HG02884 (cell line): ENCODE measurements at regions not wholly inside any gene's neighbourhood (a gene's known extent, or its start where the extent isn't known, plus 50 kb on each side); places are given as distances from the start of the nearest gene placed in this dataset.
"Not testable (repeated sequence)": the region's sequence is repeated elsewhere in the genome, so short reads cannot be mapped to it uniquely, and the experiment has no call there.

Experiments used
- ATAC-seq: cut with Tn5 transposase; IDR thresholded peaks from one replicate; pipeline ENCODE4 v1.9.1; 2021; ENCODE audit warnings: mild to moderate bottlenecking, moderate library complexity; ENCODE audit not compliant: unreplicated experiment

DNA sequence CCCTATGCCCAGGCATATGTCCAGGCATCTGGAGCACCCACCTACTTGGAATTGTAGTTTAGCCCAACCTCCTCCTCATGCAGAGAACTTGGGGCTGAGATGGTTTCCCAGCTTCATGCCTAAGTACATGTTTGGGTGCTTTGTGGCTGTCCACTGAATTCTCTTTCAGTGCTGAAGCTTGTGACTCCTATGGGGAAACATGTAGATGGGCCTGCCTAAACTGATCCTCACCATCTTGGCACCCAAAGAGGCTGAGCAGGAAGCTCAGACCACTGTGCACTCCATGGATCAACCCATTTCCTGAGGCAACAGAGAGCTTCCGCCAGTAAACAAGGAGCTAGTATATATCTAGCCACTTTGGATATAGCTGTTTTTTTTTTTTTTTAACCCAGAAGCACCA, 2733.7 kb downstream of the PCDH7 start:
- ATAC-seq: no peak

DNA sequence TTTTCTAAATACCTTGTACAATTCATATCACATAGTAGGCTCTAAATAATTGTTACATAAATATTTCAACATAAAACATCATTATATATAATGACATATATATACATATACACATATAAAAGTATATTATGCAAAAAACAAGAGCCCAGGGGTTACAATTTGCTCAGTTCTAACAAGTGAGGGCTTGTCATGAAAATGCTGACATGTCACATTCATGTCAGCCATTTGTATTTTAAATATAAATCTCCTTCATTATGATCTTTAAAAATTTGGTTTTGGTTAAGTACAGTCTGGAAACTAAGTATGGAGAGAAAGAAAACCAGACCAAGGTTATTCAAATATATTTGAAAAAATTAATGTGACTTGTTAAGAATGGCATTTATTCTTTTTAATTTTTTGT, 2745.4 kb downstream of the PCDH7 start:
- no peak for ATAC-seq

DNA sequence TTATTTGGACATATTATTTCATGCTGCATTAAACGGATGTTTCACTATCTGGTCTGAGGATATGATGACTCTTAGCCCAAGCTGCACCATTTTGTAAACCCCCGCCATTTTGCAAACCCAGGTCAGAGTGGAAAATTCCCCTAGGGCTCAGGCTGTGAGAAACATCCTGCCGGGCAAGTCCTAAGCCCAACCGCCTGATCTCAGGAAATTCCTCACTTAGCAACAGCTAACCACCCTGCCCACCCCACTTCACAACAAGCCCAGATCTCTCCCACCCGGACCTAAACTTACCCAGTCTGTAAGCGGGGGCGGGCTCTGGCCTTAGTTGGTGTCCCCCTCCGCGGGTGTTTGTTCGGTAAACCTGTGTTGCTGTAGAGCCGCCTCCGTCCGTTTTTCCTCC, 2747.1 kb downstream of the PCDH7 start:
- no peak for ATAC-seq

DNA sequence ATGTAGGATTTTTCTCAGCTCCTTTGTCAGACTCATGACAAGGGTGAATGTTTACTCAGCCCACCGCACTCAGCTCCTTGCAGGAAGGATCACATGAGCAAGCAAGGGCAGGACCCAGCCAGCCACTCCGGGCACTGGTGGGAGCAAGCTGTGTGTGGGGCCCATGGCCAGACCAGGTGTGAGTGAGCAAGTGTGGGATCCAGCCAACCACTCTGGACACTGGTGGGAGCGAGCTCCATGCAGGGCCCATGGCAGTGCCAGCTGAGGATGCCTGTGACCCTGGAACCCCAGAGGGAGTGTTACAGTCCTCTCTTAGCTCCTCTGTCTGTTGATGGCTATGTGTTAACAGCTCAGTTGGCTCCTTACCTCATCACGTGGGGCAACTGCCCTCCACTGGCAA, 2750.6 kb downstream of the PCDH7 start:
- no peak for ATAC-seq

DNA sequence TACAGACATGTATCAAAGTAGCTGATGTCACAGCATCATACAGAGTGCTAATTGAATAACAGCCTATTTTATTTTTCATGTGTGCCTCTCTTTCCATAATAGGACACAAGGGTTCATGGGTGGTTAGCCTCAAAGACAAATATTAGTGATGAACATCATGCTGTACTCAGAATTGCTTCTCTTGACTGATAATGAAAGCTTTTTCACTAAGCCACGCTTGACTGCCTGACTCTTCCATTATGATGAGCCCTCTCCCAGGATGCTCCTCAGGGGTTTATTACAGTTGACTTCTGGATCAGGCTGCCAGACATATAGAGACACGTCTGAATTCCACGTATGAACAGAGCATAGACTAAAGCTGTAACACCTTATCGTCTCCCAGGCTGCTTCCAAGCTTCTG, 2757.5 kb downstream of the PCDH7 start:
- no peak for ATAC-seq

DNA sequence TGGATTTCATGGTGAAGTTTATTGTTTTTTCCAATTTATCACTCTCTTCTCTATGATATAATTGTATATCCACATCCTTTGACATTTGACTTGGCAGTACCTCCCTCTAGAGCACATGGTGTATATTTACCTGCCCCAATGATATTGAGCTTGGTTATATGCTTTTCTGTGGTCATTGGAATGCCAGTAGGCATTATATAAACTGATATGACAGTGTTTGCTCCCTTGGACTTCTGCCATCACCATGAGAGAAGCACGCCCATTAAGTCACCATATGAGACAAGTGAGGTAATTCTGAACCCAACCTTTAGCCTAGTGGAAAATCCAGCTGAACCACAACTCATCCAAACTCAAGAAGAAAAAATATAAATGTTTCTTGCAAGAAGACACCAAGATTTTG, 2761.5 kb downstream of the ARAP2 start:
- ATAC-seq: no peak

DNA sequence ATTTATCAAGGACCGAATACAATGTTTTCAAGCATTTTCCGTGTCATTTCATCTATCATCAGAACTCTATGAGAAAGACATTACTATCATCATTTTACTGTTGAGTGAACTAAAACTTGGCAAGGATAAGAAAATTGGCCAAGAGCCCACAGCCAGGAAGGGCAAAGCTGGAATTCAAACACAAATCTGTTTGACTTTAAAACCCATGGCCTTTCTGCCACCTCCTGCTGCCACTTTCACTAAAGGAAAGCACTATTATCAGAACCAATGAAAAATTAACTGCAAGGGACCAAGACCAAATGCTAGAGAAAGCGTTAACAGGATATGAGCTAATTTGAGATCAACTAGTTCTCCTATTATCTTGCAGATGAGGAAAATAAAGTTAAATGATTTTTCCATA, 2759.2 kb downstream of the ARAP2 start:
- no peak for ATAC-seq

DNA sequence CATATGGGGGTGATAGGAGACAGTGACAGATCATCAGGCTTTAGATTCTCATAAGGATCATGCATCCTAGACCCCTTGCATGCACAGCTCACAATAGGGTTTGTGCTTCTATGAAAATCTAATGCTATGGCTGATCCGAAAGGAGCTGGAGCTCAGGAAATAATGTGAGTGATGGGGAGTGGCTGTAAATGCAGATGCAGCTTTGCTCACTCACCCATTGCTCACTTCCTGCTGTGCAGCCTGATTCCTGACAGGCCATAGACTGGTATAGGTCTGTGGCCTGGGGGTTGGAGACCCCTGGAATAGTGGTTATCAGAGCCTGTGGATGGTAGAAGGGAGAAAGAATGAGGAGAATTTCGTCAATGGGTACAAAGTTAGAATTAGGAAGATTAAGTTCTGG, 2751.1 kb downstream of the ARAP2 start:
- ATAC-seq: no peak

DNA sequence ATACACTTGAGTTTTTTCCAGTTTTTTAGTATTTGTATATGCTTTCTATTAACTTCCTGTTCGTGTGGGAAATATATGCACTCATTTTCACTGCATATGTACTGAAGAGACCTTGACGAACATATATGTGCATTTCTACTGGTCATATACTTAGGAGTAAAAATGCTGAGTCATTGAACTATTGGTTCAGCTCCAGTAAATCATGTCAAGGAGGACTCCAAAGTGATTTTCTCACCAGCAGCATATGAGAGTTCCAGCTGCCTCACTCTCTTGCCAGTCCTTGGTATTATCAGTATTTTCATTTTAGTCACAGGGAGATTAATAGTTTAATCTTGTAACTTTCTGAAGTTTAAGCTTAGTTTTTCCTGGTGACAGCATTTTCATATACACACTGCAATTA, 2750.2 kb downstream of the ARAP2 start:
- no peak for ATAC-seq

DNA sequence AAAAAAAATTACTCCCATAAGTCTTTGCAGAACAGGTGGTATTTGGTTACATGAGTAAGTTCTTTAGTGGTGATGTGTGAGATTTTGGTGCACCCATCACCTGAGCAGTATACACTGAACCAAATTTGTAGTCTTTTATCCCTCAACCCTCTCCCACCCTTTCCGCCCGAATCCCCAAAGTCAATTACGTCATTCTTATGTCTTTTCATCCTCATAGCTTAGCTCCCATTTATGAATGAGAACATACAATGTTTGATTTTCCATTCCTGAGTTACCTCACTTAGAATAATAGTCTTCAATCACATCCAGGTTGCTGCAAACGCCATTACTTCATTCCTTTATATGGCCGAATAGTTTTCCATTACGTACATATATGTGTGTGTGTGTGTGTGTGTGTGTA, 2742.7 kb downstream of the ARAP2 start:
- ATAC-seq: not testable (repeated sequence)

DNA sequence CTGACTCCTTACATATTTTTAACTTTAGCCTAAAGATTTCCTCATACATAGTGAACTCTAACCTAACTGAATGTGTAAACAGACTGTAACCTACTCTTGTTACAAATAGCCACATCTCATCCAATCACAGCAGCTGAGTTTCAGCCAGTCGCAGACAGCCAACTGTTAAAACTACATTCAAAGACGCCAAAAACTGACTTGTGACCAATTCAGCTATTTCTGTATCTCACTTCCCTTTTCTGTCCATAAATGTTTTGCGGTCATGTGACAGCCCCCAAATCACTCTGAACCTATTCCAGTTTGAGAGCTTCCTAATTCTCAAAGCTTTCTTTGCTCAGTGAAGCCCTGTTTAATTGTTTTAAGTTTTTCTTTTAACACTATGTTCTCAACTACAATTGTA, 2731.9 kb downstream of the ARAP2 start:
- peak; percentile 74 for ATAC-seq

DNA sequence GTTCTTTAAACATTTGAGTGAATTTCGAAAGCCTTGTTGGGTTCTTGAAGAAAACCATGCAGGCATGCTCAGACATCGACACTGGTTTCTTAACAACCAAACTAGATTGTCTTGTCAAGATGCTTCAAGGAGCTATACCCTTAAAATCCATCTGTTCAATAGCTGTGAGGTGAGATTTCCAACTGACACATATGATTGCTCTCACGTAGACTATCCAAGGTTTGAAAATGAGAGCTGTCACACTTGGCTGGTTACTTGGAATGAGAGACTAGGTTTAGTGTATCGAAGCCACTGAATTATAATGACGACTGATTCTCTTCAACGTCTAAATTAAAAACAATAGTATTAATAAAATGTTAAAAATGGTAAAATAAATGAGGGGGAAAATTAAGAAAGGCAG, 2725.5 kb downstream of the ARAP2 start:
- ATAC-seq: no peak

DNA sequence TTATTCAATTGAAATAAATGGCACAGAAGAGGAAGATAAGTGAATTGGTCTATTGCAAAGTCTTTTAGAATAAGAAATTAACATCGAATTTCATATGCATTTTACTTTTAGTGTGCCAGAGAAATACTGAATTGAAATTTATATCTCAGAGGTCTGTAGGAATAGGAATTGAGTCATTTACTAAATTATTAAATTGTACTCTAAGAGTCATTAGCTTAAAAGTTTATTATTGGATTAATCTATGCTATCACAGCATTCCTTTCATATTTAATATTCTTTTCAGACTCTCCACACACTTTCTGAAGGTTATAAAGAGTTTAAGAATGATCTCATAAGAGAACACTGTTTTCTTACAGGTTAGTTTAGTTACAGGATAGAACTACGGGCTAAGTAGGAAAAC, 2711.5 kb downstream of the ARAP2 start:
- ATAC-seq: no peak

DNA sequence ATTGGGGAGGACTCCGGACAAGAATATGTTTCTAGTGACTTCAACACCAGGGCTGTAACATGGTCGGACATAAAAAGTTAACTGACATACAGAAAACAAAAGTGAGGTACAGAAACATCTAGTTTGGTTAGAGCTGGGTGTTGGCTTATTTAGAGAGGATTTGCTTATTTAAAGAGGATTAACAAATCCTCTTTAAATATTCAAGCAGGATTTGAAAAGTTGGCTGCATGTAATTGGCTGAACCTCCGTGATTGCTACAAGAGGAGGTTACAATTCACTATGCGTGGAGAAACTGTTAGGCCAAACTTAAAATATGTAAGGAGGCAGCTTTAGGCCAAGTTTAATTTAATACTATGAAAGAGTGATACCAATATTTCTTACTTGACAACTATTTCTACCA, 2707.4 kb downstream of the ARAP2 start:
- no peak for ATAC-seq

DNA sequence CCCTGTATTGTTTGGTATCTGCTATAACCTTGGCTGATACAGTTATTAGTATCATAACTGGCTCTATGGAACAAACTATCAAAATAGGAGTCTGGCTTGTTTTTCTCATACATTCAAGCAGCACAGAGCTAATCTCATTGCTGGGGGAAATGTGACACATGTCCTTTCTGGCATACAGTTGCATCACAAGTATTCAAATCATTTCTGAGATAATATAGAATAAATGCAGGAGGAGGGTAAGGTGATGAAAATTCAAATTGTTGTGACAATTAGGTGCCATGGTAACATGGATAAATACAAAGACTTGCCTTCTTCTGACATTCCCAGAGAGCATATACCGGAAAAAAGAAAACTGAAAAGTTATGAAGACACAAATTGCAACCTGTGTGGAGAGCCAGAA, 2706.8 kb downstream of the ARAP2 start:
- ATAC-seq: no peak

DNA sequence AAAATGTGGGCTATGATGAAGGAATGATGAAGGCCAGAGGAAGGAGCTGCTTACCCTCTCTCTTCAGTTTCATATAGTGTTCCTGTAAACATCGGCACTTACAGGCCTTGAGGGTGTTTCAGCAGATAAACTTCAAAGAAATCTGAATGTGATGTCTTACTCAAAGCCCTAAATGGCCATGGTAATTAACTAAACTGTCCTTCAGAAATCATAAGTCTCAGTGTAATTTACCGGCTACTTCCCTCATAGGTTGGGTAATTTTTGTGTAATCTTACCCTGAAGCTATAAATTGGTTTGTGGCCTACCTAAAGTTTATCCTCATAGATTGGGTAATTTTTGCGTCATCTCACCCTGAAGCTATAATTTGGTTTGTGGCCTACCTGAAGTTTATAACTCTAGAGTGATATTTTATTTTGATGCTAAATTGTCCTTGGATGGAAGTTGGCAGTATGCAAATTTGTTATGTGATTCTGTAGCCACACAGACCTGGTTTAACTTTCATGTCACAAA, 2700.3 kb downstream of the ARAP2 start:
- no peak for ATAC-seq

DNA sequence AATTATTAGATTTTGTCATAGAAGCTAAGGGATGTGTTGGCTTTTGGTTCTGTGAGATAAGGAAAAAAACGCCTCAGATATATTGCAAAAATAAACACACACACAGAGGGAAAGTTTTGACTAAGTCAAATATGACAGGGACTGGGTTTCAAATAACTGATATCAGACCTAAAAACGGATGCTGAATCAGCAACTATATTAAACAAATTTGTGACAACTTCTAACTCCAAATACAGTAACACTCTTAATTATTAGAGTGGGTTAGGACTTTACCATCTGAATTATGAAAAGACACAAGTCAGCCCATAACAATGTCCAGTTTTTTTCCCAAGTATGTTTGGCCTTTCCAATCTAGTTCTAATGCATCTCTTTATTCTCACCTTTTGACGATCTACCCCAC, 2693.1 kb downstream of the ARAP2 start:
- no peak for ATAC-seq

DNA sequence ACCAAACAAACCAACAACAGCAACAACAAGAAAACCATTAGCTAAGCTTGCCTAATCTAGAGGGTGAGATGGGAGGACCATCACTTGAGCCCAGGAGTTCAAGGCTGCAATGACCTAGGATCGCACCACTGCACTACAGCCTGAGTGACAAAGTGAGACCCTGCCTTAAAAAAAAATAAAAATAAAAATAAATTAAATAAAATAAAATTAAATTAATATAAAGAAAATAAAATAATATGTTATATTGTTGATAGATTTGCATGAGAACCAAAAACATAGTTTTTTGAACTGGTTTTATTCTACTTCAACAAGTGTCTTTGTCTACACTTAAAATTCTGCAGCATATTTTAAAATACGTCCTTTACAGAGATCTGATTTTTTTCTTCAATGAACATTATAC, 2683.1 kb downstream of the ARAP2 start:
- ATAC-seq: no peak

DNA sequence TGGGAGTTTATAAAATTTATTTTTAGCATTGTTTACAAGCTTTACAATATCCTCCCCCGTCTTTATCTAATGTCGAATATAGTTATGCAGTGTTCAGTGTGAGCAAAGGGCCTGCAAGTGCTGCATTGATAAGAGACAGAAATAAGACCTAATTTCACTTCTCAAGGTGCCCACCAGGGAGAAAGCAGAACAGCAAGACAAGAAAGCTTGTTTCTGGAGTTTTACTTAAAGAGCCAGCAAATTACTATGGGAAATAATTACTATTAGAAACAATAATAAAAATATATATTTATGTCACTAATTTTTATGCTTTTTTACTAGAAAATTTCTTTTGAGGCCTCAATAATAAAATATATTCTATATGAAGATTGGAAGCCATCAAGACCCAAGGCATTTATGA, 2677.7 kb downstream of the ARAP2 start:
- no peak for ATAC-seq

DNA sequence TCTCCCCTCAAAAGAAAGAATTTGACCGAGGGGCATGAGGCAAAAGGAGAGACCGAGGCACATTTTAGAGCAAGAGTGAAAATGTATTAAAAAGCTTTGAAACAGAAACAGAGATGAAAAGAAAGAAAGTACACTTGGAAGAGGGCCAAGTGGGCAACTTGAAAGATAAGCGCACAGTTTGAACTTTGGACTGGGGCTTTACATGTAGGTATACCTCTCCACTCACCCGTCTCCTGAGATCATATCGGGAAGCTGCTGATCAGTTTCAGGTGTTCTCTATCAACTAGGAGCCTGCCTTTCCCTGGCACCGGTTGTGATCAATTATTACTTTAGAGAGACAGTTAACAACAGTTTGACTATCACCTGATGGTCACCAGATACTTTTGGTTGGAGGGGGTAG, 2666.5 kb downstream of the ARAP2 start:
- ATAC-seq: no peak

DNA sequence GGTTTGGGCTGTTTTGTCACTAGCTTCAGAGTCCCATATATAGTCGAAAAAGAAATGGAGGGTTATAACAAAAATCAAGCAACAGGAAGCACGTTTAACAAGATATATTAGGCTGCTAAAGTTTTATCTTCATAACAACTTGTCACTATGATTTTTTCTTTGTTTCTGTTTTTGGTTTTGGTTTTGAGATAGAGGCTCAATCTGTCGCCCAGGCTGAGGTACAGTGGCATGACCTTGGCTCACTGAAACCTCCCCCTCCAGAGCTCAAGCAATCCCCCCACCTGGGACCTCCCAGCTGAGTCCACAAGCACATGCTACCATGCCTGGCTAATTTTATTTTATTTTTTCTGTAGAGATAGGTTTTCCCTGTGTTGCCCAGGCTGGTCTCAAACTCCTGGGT, 2664.4 kb downstream of the ARAP2 start:
- ATAC-seq: no peak

DNA sequence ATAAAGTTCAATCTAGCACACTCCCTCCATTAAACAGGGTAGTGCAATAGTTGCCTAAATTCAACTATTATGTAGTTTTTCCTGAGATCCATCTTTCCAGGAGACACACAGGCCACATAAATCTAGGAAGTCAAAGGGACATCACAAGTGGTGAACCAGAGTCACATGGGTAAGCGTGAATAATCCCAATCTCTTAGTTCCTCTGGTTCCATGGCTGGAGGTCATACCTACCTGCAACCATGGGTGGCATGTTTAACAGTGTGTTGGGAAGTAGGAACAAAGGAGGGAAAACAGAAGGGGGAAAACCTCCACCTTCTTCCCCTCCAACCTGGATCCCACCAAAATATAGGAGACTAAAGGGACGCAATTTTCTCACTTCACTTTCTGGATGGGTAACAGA, 2651.6 kb downstream of the ARAP2 start:
- no peak for ATAC-seq

DNA sequence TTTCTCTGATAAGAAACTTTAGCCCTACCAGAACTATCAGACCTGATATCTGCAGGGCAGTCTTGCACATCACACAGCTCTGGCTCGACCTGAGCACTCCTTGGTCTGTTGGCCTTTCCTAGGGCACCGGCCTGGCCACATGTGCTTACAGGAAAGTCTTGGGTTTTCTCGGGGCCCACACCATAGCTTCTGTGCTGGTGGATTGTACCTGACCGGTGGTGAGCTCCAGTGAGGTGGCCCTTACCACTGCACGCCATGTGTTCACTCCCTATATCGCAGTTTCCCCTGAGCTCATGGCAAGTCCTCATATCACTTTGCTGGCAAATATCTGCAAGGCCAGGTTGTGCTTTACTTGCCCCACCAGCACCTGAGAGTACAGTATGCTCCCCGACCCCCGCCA, 2637.4 kb downstream of the ARAP2 start:
- no peak for ATAC-seq

DNA sequence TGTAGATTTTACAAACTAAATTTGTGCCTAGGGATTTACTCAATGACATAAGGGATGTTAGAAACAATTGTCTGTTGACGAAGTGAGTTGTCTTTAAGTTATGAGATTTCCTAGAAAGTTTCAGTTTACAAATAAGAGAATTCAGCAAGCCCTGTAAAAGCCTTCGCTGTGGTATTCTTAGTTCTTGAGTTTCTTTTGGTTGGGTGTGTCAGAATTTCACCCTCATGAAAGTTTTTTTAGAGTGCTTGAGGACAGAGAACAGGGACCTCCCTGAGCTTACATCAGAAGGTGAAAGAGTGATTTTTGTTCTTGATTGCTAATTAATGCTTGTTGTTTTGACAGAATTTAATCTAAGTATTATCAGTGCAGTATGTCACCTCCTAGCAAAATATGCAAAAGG, 2628.2 kb downstream of the ARAP2 start:
- no peak for ATAC-seq
